ENCODE measurements at regions not wholly inside any gene's neighbourhood (a gene's known extent, or its start where the extent isn't known, plus 50 kb on each side); places are given as distances from the start of the nearest gene placed in this dataset.

- Histone ChIP-seq H3K36me3 (ENCODE audit: control insufficient read depth in 1 of 2, insufficient read depth in 2 of 2, low read length in 2 of 2) (peaks cover 0 to 5% of the 10 kb centered on the region in 2 donors), H3K27ac (ENCODE audit: low read depth, low read length) (no peak overlapping the region), H3K4me3 (ENCODE audit: low read depth in 1 of 2, low read length in 2 of 2) (no peak overlapping the region)
Observed at GRCh38 chrX:10095698-10096432, 60.9 kb upstream of the CLCN4 start.

DNA sequence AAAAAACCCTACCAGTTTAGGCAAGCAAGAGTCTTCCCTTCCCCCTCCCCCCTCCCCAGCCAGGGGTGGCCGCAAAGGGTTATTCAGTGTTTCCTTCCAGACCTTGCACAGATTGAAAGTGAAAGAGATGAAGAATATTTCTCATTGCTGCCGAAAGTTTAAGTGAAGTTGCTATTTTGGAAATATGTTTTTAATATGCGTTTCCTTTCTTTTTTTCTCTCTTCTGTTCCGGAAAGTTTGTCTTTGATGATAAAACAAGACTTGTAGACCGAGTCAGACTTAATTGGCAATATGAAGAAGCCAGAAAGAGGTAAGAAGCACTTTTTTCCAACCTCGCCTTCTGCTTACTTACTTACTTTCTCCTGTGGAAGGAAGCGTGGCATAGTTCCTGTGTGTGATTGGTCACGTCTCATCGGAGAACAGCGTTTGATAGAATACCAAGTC lies 58.5 kb upstream of the CLCN4 start:
- Histone ChIP-seq H3K27me3 (ENCODE audit: control insufficient read depth in 1 of 2, insufficient read depth in 2 of 2, low read length in 2 of 2) (no peaks in the 10 kb centered on the region), H3K9ac (ENCODE audit: low read depth in 1 of 2, low read length in 2 of 2) (peak overlapping the region in 1 of 2 donors; percentile 33), H3K36me3 (ENCODE audit: control insufficient read depth in 1 of 2, insufficient read depth in 2 of 2, low read length in 2 of 2) (peaks cover 0 to 8% of the 10 kb centered on the region in 2 donors), H3K27ac (ENCODE audit: low read depth, low read length) (peak overlapping the region; percentile 62), H3K4me3 (ENCODE audit: low read depth in 1 of 2, low read length in 2 of 2) (peak overlapping the region; percentile 47 to 63), H3K9me3 (ENCODE audit: control insufficient read depth in 1 of 2, low read length in 2 of 2) (no peaks in the 10 kb centered on the region), H3K4me1 (ENCODE audit: control insufficient read depth in 1 of 2, insufficient read depth in 2 of 2, low read length in 2 of 2) (peaks cover 0 to 6% of the 10 kb centered on the region in 2 donors)

More at GRCh38 chrX:10095698-10096432, 60.9 kb upstream of the CLCN4 start:
- Histone ChIP-seq H3K4me1 (ENCODE audit: control insufficient read depth in 1 of 2, insufficient read depth in 2 of 2, low read length in 2 of 2) (peaks cover 0 to 6% of the 10 kb centered on the region in 2 donors), H3K9ac (ENCODE audit: low read depth in 1 of 2, low read length in 2 of 2) (no peak overlapping the region), H3K9me3 (ENCODE audit: control insufficient read depth in 1 of 2, low read length in 2 of 2) (no peaks in the 10 kb centered on the region), H3K27me3 (ENCODE audit: control insufficient read depth in 1 of 2, insufficient read depth in 2 of 2, low read length in 2 of 2) (no peaks in the 10 kb centered on the region)

DNA sequence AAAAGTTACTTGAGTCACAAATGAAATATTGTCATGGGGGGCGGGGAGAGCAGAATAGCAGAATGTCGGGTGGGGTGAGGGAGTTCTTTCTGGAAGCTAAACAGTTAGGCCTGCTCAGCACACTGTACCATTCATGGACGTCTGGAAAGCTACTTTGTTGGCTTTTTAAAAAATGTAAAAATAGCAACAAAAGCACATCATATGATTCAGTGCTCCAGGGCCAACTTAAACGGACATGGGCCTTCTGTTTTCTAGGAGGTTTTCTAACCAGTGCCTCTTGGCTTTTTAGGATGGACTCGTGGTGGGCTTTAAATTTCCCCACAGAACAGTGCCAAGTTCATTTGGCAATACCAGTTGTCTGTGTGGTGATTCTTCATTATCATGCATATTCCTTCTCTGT lies 57.4 kb upstream of the CLCN4 start:
- H3K9me3 ChIP-seq (ENCODE audit: control insufficient read depth in 1 of 2, low read length in 2 of 2) = no peaks in the 10 kb centered on the region
- no peaks in the 10 kb centered on the region for H3K27me3 ChIP-seq (ENCODE audit: control insufficient read depth in 1 of 2, insufficient read depth in 2 of 2, low read length in 2 of 2)
- H3K9ac ChIP-seq (ENCODE audit: low read depth in 1 of 2, low read length in 2 of 2) = peak overlapping the region in 1 of 2 donors; percentile 33
- peaks cover 0 to 6% of the 10 kb centered on the region in 2 donors for H3K4me1 ChIP-seq (ENCODE audit: control insufficient read depth in 1 of 2, insufficient read depth in 2 of 2, low read length in 2 of 2)
- no peak overlapping the region for H3K27ac ChIP-seq (ENCODE audit: low read depth, low read length)
- H3K4me3 ChIP-seq (ENCODE audit: low read depth in 1 of 2, low read length in 2 of 2) = no peak overlapping the region
- H3K36me3 ChIP-seq (ENCODE audit: control insufficient read depth in 1 of 2, insufficient read depth in 2 of 2, low read length in 2 of 2) = peaks cover 0 to 6% of the 10 kb centered on the region in 2 donors

- Histone ChIP-seq H3K9ac (ENCODE audit: low read depth in 1 of 2, low read length in 2 of 2) (no peak overlapping the region), H3K36me3 (ENCODE audit: control insufficient read depth in 1 of 2, insufficient read depth in 2 of 2, low read length in 2 of 2) (peaks cover 0 to 6% of the 10 kb centered on the region in 2 donors), H3K4me3 (ENCODE audit: low read depth in 1 of 2, low read length in 2 of 2) (no peak overlapping the region), H3K4me1 (ENCODE audit: control insufficient read depth in 1 of 2, insufficient read depth in 2 of 2, low read length in 2 of 2) (peaks cover 0 to 6% of the 10 kb centered on the region in 2 donors), H3K9me3 (ENCODE audit: control insufficient read depth in 1 of 2, low read length in 2 of 2) (no peaks in the 10 kb centered on the region), H3K27ac (ENCODE audit: low read depth, low read length) (peak overlapping the region; percentile 36), H3K27me3 (ENCODE audit: control insufficient read depth in 1 of 2, insufficient read depth in 2 of 2, low read length in 2 of 2) (no peaks in the 10 kb centered on the region)
Observed at GRCh38 chrX:10101269-10101668, 55.5 kb upstream of the CLCN4 start.

- Histone ChIP-seq H3K4me1 (ENCODE audit: control insufficient read depth in 1 of 2, insufficient read depth in 2 of 2, low read length in 2 of 2) (peaks cover 0 to 6% of the 10 kb centered on the region in 2 donors), H3K9ac (ENCODE audit: low read depth in 1 of 2, low read length in 2 of 2) (no peak overlapping the region), H3K27ac (ENCODE audit: low read depth, low read length) (no peak overlapping the region), H3K36me3 (ENCODE audit: control insufficient read depth in 1 of 2, insufficient read depth in 2 of 2, low read length in 2 of 2) (peaks cover 0 to 6% of the 10 kb centered on the region in 2 donors), H3K4me3 (ENCODE audit: low read depth in 1 of 2, low read length in 2 of 2) (no peak overlapping the region), H3K27me3 (ENCODE audit: control insufficient read depth in 1 of 2, insufficient read depth in 2 of 2, low read length in 2 of 2) (no peaks in the 10 kb centered on the region), H3K9me3 (ENCODE audit: control insufficient read depth in 1 of 2, low read length in 2 of 2) (no peaks in the 10 kb centered on the region)
Observed at GRCh38 chrX:10102046-10102704, 54.6 kb upstream of the CLCN4 start.

DNA sequence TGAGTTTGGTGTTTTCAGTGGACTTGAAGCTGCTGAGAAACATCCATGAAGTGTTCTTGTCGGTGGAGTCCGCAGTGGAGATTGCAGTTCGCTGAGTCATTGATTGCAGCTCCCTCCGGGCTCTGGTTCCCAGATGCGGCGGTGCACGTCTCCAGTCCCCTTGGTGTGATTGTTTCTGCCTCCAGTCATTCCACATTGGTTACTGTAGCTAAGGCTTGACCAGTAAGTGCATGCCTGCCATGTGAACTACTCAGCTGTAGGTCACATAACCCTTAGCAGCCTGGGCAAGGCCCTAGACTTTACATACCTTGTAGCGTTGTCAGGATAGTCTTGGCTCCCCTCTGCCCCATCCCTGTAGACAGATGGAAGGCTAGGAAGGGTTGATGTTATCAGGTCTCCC lies 53.8 kb upstream of the CLCN4 start:
- H3K9me3 ChIP-seq (ENCODE audit: control insufficient read depth in 1 of 2, low read length in 2 of 2) = no peaks in the 10 kb centered on the region
- H3K27me3 ChIP-seq (ENCODE audit: control insufficient read depth in 1 of 2, insufficient read depth in 2 of 2, low read length in 2 of 2) = no peaks in the 10 kb centered on the region
- peaks cover 0 to 6% of the 10 kb centered on the region in 2 donors for H3K4me1 ChIP-seq (ENCODE audit: control insufficient read depth in 1 of 2, insufficient read depth in 2 of 2, low read length in 2 of 2)
- peaks cover 0 to 6% of the 10 kb centered on the region in 2 donors for H3K36me3 ChIP-seq (ENCODE audit: control insufficient read depth in 1 of 2, insufficient read depth in 2 of 2, low read length in 2 of 2)
- H3K9ac ChIP-seq (ENCODE audit: low read depth in 1 of 2, low read length in 2 of 2) = no peak overlapping the region
- H3K4me3 ChIP-seq (ENCODE audit: low read depth in 1 of 2, low read length in 2 of 2) = no peak overlapping the region
- no peak overlapping the region for H3K27ac ChIP-seq (ENCODE audit: low read depth, low read length)

DNA sequence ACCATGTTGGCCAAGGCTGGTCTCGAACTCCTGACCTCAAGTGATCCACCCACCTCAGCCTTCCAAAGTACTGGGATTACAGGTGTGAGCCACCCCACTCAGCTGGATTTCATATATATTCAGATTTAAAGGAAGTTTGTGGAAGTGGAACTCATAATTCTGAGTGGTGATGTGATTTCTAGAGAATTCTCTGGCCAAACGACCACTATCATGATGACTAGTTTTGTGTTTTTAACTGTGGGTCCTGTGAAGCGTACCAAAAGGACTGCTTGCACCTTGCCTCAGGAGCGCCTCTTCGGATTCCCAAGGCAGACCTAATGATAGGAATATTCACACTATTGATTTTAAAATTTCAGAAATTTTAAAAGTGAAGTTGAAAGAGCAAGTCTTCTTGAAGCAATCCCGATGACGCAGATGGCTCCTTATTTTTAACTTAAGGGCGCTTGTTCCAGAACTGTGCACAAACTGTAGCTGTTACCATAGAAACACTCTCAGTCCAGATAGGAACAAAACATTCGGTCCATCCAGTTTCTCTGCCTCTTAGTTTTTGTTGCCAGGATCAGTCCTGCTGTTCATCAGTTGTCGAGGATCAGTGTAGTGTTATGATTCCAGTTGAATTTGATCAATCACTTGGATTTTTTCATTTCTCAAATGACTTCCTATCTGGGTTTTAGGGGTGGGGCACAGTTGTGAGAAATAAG lies 51.7 kb upstream of the CLCN4 start:
- no peaks in the 10 kb centered on the region for H3K27me3 ChIP-seq (ENCODE audit: control insufficient read depth in 1 of 2, insufficient read depth in 2 of 2, low read length in 2 of 2)
- H3K4me1 ChIP-seq (ENCODE audit: control insufficient read depth in 1 of 2, insufficient read depth in 2 of 2, low read length in 2 of 2) = peaks cover 6 to 11% of the 10 kb centered on the region in 2 donors
- peak overlapping the region; percentile 58 for H3K27ac ChIP-seq (ENCODE audit: low read depth, low read length)
- no peaks in the 10 kb centered on the region for H3K9me3 ChIP-seq (ENCODE audit: control insufficient read depth in 1 of 2, low read length in 2 of 2)
- H3K4me3 ChIP-seq (ENCODE audit: low read depth in 1 of 2, low read length in 2 of 2) = no peak overlapping the region
- H3K36me3 ChIP-seq (ENCODE audit: control insufficient read depth in 1 of 2, insufficient read depth in 2 of 2, low read length in 2 of 2) = peaks cover 0 to 6% of the 10 kb centered on the region in 2 donors
- no peak overlapping the region for H3K9ac ChIP-seq (ENCODE audit: low read depth in 1 of 2, low read length in 2 of 2)

DNA sequence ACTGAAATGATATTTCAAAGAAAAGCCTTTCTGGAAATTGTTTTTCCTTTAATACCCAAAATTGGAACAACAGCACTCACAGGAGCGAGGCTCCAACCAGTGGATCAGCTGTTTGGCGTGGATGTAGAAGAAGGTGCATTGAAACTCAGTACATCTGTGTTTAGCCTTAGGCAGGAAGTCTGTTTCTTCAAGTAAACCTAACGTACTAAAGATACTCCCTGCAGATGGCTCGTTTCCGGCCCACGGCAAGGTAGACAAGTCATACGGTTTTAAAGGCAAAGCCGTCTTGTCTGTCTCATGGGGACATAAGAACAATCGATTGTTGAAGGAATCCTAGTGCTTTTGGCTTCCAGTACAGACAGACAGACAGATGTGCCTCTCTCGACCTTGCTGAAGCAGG lies 50.0 kb upstream of the CLCN4 start:
- Histone ChIP-seq H3K27me3 (ENCODE audit: control insufficient read depth in 1 of 2, insufficient read depth in 2 of 2, low read length in 2 of 2) (no peaks in the 10 kb centered on the region), H3K27ac (ENCODE audit: low read depth, low read length) (no peak overlapping the region), H3K36me3 (ENCODE audit: control insufficient read depth in 1 of 2, insufficient read depth in 2 of 2, low read length in 2 of 2) (peaks cover 0 to 4% of the 10 kb centered on the region in 2 donors), H3K4me1 (ENCODE audit: control insufficient read depth in 1 of 2, insufficient read depth in 2 of 2, low read length in 2 of 2) (peaks cover 13 to 20% of the 10 kb centered on the region in 2 donors), H3K9ac (ENCODE audit: low read depth in 1 of 2, low read length in 2 of 2) (no peak overlapping the region), H3K4me3 (ENCODE audit: low read depth in 1 of 2, low read length in 2 of 2) (no peak overlapping the region), H3K9me3 (ENCODE audit: control insufficient read depth in 1 of 2, low read length in 2 of 2) (no peaks in the 10 kb centered on the region)
